Right lung (tissue), 2 donors: ENCODE measurements at regions not wholly inside any gene's neighbourhood (a gene's known extent, or its start where the extent isn't known, plus 50 kb on each side); places are given as distances from the start of the nearest gene placed in this dataset.
"Not testable (repeated sequence)": the region's sequence is repeated elsewhere in the genome, so short reads cannot be mapped to it uniquely, and the experiment has no call there.

Experiments used
- DNase-seq, 2 donors: peaks; one replicate each; pipeline ENCODE4 v3.0.0-alpha.2; 2013

- no peak for DNase-seq
These were observed 104.1 kb upstream of the ZNF462 start for GRCh38 chr9:106758911-106759310.

GRCh38 chr9:106761493-106761892 lies 101.5 kb upstream of the ZNF462 start:
- DNase-seq: no peak

- peak; percentile 36 to 38 for DNase-seq
These were observed 96.3 kb upstream of the ZNF462 start for GRCh38 chr9:106766616-106767015.

- DNase-seq: no peak
These were observed 93.6 kb upstream of the ZNF462 start for GRCh38 chr9:106769331-106769730.

- DNase-seq: peak in 1 of 2 donors; percentile 25
These were observed 91.4 kb upstream of the ZNF462 start for GRCh38 chr9:106771608-106772007.

GRCh38 chr9:106772523-106773290 lies 90.3 kb upstream of the ZNF462 start:
- no peak for DNase-seq

GRCh38 chr9:106773750-106774149 lies 89.2 kb upstream of the ZNF462 start:
- DNase-seq: no peak

- DNase-seq: no peak
These were observed 87.0 kb upstream of the ZNF462 start for GRCh38 chr9:106775960-106776359.

- no peak for DNase-seq
These were observed 83.2 kb upstream of the ZNF462 start for GRCh38 chr9:106779796-106780195.

- no peak for DNase-seq
These were observed 79.8 kb upstream of the ZNF462 start for GRCh38 chr9:106783121-106783520.

GRCh38 chr9:106784076-106784475 lies 78.9 kb upstream of the ZNF462 start:
- DNase-seq: no peak

- no peak for DNase-seq
These were observed 77.8 kb upstream of the ZNF462 start for GRCh38 chr9:106785200-106785599.

- DNase-seq: not testable (repeated sequence)
These were observed 74.9 kb upstream of the ZNF462 start for GRCh38 chr9:106788021-106788420.

GRCh38 chr9:106795031-106795430 lies 67.9 kb upstream of the ZNF462 start:
- DNase-seq: no peak

- DNase-seq: no peak
These were observed 66.2 kb upstream of the ZNF462 start for GRCh38 chr9:106796771-106797170.

- DNase-seq: no peak
These were observed 65.7 kb upstream of the ZNF462 start for GRCh38 chr9:106797299-106797698.

- DNase-seq: no peak
These were observed 64.8 kb upstream of the ZNF462 start for GRCh38 chr9:106798016-106798799.

- peak in 1 of 2 donors; percentile 4 for DNase-seq
These were observed 63.8 kb upstream of the ZNF462 start for GRCh38 chr9:106799152-106799551.

- DNase-seq: no peak
These were observed 62.2 kb upstream of the ZNF462 start for GRCh38 chr9:106800701-106801270.

GRCh38 chr9:106801816-106802215 lies 61.1 kb upstream of the ZNF462 start:
- DNase-seq: no peak
